GM12878 (cell line): ENCODE measurements at regions not wholly inside any gene's neighbourhood (a gene's known extent, or its start where the extent isn't known, plus 50 kb on each side); places are given as distances from the start of the nearest gene placed in this dataset.

Source experiments
- ATAC-seq: fragments of 200-7000 bp; cut with Tn5 transposase; 3 replicates; pipeline ENCODE4 v1.9.1; 2020; ENCODE audit warnings: mild to moderate bottlenecking, moderate library complexity
- BruUV-seq: library from RNA; stranded (reverse); fragments of 400-500 nt; replicated peaks from 2 replicates; lab custom pipeline; 2021; lab: Mats Ljungman, UMichigan
- CTCF ChIA-PET: fragments of 300-600 bp; sonication (Branson Sonifier 250); formaldehyde crosslinking; extraction: SDS; loops from one replicate; lab custom pipeline; 2021; ENCODE audit warnings: inconsistent platforms; lab: Yijun Ruan, JAX
- POLR2A ChIA-PET: fragments of 350-600 bp; formaldehyde crosslinking; extraction: SDS; loops from one replicate; lab custom pipeline; 2021; ENCODE audit warnings: inconsistent platforms; lab: Charles Lee
- RAD21 ChIA-PET: fragments of 300-600 bp; sonication (Branson Sonifier 250); formaldehyde crosslinking; loops from one replicate; lab custom pipeline; 2023; ENCODE audit warnings: antibody characterized with exemption; ENCODE audit not compliant: unreplicated experiment; lab: Charles Lee
- SMC1A ChIA-PET: fragments of 300-600 bp; sonication (Branson Sonifier 250); formaldehyde crosslinking; loops from one replicate; lab custom pipeline; 2023; ENCODE audit not compliant: unreplicated experiment, uncharacterized antibody; lab: Charles Lee
- DNase-seq: peaks from one replicate; pipeline ENCODE4 v3.0.0-alpha.2; 2011; ENCODE audit warnings: low read depth, low spot score
- FAIRE-seq: peaks from 3 replicates; lab custom pipeline; 2011; peaks lifted over from hg19 to GRCh38; lab: Jason Lieb, UNC
- H2AFZ ChIP-seq: 2 replicates; pipeline ENCODE4 v1.6.0; 2011; ENCODE audit warnings: low read depth, low read length, control low read depth; ENCODE audit not compliant: control insufficient read depth
- H3K27ac ChIP-seq: 2 replicates; pipeline ENCODE4 v1.5.1; 2011; ENCODE audit warnings: control low read depth; ENCODE audit not compliant: control insufficient read depth, insufficient read depth
- H3K27me3 ChIP-seq, 2 experiments: replicated peaks in 1 of 2; 2 replicates each; pipeline versions ENCODE4 v1.6.0 to v1.6.1; 2011; ENCODE audit warnings: low read length in 1 of 2; ENCODE audit not compliant: control insufficient read depth in 2 of 2, insufficient read depth in 2 of 2
- H3K36me3 ChIP-seq, 2 experiments: 2 replicates each; pipeline ENCODE4 v1.5.1; 2011; ENCODE audit warnings: low read length in 1 of 2; ENCODE audit not compliant: control insufficient read depth in 2 of 2, insufficient read depth in 2 of 2
- H3K4me1 ChIP-seq: 2 replicates; pipeline ENCODE4 v1.6.1; 2011; ENCODE audit warnings: mild to moderate bottlenecking, low read length, moderate library complexity, mixed read lengths; ENCODE audit not compliant: control insufficient read depth, insufficient read depth
- H3K4me2 ChIP-seq: 2 replicates; pipeline ENCODE4 v1.6.0; 2011; ENCODE audit warnings: control low read depth; ENCODE audit not compliant: control insufficient read depth, insufficient read depth
- H3K4me3 ChIP-seq: fragments of 200-600 bp; sonication (generic); 2 replicates; pipeline ENCODE4 v1.5.1; 2016
- H3K79me2 ChIP-seq: 2 replicates; pipeline ENCODE4 v1.6.0; 2011; ENCODE audit warnings: low read length; ENCODE audit not compliant: control insufficient read depth, insufficient read depth
- H3K9ac ChIP-seq: 2 replicates; pipeline ENCODE4 v1.8.0; 2011; ENCODE audit warnings: low read length, control low read depth, mixed read lengths; ENCODE audit not compliant: control insufficient read depth, insufficient read depth
- H3K9me3 ChIP-seq: replicated peaks from 3 replicates; pipeline ENCODE4 v1.5.1; 2011; ENCODE audit warnings: mild to moderate bottlenecking, low read length; ENCODE audit not compliant: control insufficient read depth, insufficient read depth
- H4K20me1 ChIP-seq: 2 replicates; pipeline ENCODE4 v1.6.0; 2011; ENCODE audit not compliant: control insufficient read depth, insufficient read depth
- EP300 ChIP-seq, 2 experiments: fragments of 150-350 bp in 1 of 2; IDR thresholded peaks; 2 replicates each; pipeline ENCODE4 v1.6.1; 2011 to 2012; ENCODE audit warnings: low read depth in 2 of 2, low read length in 2 of 2, borderline replicate concordance in 1 of 2, improper control_type of control experiment in 1 of 2, inconsistent platforms in 1 of 2; ENCODE audit not compliant: control insufficient read depth in 1 of 2
- MYC ChIP-seq: IDR thresholded peaks from 2 replicates; pipeline ENCODE4 v1.6.1; 2011; ENCODE audit warnings: mild to moderate bottlenecking, low read length, moderate library complexity, inconsistent platforms; ENCODE audit not compliant: insufficient read depth, insufficient replicate concordance, insufficient read length, severe bottlenecking
- POU2F2 ChIP-seq: IDR thresholded peaks from 3 replicates; pipeline ENCODE4 v1.6.1; 2011; ENCODE audit warnings: low read depth, mild to moderate bottlenecking, low read length, borderline replicate concordance
- SMAD1 ChIP-seq: fragments of 450-650 bp; IDR thresholded peaks from 2 replicates; pipeline ENCODE4 v1.6.1; 2018; ENCODE audit warnings: mild to moderate bottlenecking, low read depth; ENCODE audit not compliant: partially characterized antibody
- STAT3 ChIP-seq: IDR thresholded peaks from 2 replicates; pipeline ENCODE4 v1.6.1; 2011; ENCODE audit warnings: low read depth, low read length, improper control_type of control experiment
- WGBS: methylation state at CpG from one replicate; pipeline ENCODE4 v1.1.6; 2016; ENCODE audit warnings: low lambda C conversion rate; ENCODE audit not compliant: insufficient replicate concordance, insufficient coverage; ENCODE audit errors: missing lambda C conversion rate; 5-methylcytosine and 5-hydroxymethylcytosine counted together
- in situ Hi-C: fragments of 300-500 bp; cut with MboI; formaldehyde crosslinking; loops from 9 replicates; pipeline ENCODE4 v1.14.3; 2018; ENCODE audit warnings: mixed read lengths
- intact Hi-C: fragments of 100-400 bp; cut with micrococcal nuclease; formaldehyde crosslinking; loops from one replicate; pipeline ENCODE4 v1.14.2; 2022; ENCODE audit not compliant: unreplicated experiment

DNA sequence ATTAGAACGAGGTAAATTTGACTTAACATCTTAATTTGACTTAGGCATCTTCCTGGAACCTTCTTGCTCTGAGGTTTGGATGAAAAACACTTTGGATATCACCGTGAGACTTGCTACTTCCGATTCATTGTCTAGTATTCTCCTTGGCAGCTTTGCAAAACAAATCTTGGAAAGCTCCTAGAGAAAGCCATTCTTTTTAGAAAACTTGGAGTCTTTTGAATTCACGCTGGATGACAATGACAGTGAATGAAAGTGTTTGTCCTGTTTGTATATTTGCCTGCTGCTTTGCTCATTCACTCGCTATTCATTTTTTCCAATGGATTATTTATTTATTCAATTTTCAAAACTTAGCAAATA is 222.1 kb upstream of the HMGA2 start:
- Histone ChIP-seq H2AFZ (no peak overlapping the region), H3K4me2 (no peak overlapping the region), H3K4me3 (no peak overlapping the region), H3K79me2 (no peaks in the 10 kb centered on the region), H3K9me3 (no peaks in the 10 kb centered on the region), H4K20me1 (no peaks in the 10 kb centered on the region), H3K27ac (no peak overlapping the region), H3K9ac (no peak overlapping the region), H3K27me3 (peaks cover 0 to 3% of the 10 kb centered on the region in 2 experiments; a peak in 1 of 4 replicates), H3K36me3 (no peaks in the 10 kb centered on the region), H3K4me1 (no peaks in the 10 kb centered on the region)
- ChIA-PET POLR2A (no interaction called here), CTCF (interaction anchor here (0.7 to 3.0 kb wide), 52 partner anchors 8 to 1030 kb away, joined by 3 to 38 read pairs (median 3); partner anchors contain the start of gene LLPH), SMC1A (interaction anchor here (0.5 to 2.1 kb wide), 22 partner anchors 11 to 1269 kb away, joined by 3 to 16 read pairs (median 4); no protein-coding TSS in a partner anchor), RAD21 (interaction anchor here (0.6 to 2.8 kb wide), 23 partner anchors 10 to 1505 kb away, joined by 3 to 41 read pairs (median 4); no protein-coding TSS in a partner anchor)
- no peak for ATAC-seq
- FAIRE-seq, result no peak
- TF ChIP-seq MYC (no peak), STAT3 (no peak), SMAD1 (no peak), EP300 (IDR thresholded peaks at IDR 0.05; ENCODE audit: borderline replicate concordance in 1 of 2, control insufficient read depth in 1 of 2, low read depth in 2 of 2, low read length in 2 of 2) (no peak), POU2F2 (no peak)
- BruUV-seq, result no TSS peak
- in situ Hi-C loops (loop anchor here (5.0 kb wide), 1 partner anchor 485 kb away; no protein-coding TSS in a partner anchor), intact Hi-C loops (loop anchor here (1.0 to 5.0 kb wide), 3 partner anchors 380 to 505 kb away; no protein-coding TSS in a partner anchor)
- WGBS, result 16% methylated on average over 5 of the region's 5 CpGs
- no peak for DNase-seq
